BJ (cell line): ENCODE measurements at regions not wholly inside any gene's neighbourhood (a gene's known extent, or its start where the extent isn't known, plus 50 kb on each side); places are given as distances from the start of the nearest gene placed in this dataset.
"Not testable (repeated sequence)": the region's sequence is repeated elsewhere in the genome, so short reads cannot be mapped to it uniquely, and the experiment has no call there.

Experiments used
- CTCF ChIA-PET: fragments of 350-600 bp; formaldehyde crosslinking; extraction: SDS; loops from one replicate; lab custom pipeline; 2021; ENCODE audit warnings: antibody characterized with exemption, inconsistent platforms; lab: Yijun Ruan, JAX
- POLR2A ChIA-PET: fragments of 300-600 bp; sonication (Branson Sonifier 250); formaldehyde crosslinking; extraction: SDS; loops from one replicate; lab custom pipeline; 2021; ENCODE audit warnings: antibody characterized with exemption; lab: Charles Lee
- DNase-seq: peaks from one replicate; pipeline ENCODE4 v3.0.0-alpha.2; 2011; ENCODE audit warnings: low read depth
- H3K27me3 ChIP-seq: 2 replicates; pipeline ENCODE4 v1.6.0; 2011; ENCODE audit warnings: low read length; ENCODE audit not compliant: control insufficient read depth, insufficient read depth
- H3K36me3 ChIP-seq: 2 replicates; pipeline ENCODE4 v1.5.1; 2011; ENCODE audit warnings: low read length; ENCODE audit not compliant: control insufficient read depth, insufficient read depth
- H3K4me3 ChIP-seq: 2 replicates; pipeline ENCODE4 v1.5.1; 2011; ENCODE audit warnings: low read depth, mild to moderate bottlenecking, control low read depth, low read length
- TF ChIP-seq, protein P1 (sequence below): IDR thresholded peaks from 2 replicates; pipeline ENCODE4 v1.5.1; 2011; ENCODE audit warnings: low read depth, mild to moderate bottlenecking, control low read depth, inconsistent platforms, low read length, moderate library complexity; ENCODE audit not compliant: insufficient read depth

DNA sequence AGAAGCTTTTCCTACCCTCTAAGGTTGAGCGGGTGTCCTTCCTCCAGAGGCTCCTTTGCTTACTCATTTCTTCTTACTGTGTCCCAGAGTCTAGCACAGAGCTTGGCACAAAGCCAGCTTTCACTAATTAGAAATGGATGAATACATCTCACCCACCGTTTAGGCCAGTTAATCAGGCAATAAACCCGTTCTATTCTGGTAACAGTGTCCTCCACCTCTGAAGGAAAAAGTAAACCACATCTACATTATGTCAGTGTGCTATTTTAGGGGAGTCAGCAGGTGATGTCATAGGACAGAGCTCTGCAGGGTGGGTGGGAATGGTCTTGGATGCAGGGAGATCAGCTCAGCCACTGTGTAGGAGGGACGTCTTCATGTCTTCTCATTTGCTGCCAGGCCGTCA is 109.2 kb downstream of the OSTF1 start:
- ChIA-PET CTCF (interaction anchor here (1.6 kb wide), 1 partner anchor 12 kb away, joined by 3 read pairs; no protein-coding TSS in a partner anchor), POLR2A (no interaction called here)
- TF ChIP-seq, protein P1, sequence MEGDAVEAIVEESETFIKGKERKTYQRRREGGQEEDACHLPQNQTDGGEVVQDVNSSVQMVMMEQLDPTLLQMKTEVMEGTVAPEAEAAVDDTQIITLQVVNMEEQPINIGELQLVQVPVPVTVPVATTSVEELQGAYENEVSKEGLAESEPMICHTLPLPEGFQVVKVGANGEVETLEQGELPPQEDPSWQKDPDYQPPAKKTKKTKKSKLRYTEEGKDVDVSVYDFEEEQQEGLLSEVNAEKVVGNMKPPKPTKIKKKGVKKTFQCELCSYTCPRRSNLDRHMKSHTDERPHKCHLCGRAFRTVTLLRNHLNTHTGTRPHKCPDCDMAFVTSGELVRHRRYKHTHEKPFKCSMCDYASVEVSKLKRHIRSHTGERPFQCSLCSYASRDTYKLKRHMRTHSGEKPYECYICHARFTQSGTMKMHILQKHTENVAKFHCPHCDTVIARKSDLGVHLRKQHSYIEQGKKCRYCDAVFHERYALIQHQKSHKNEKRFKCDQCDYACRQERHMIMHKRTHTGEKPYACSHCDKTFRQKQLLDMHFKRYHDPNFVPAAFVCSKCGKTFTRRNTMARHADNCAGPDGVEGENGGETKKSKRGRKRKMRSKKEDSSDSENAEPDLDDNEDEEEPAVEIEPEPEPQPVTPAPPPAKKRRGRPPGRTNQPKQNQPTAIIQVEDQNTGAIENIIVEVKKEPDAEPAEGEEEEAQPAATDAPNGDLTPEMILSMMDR = no peak
- H3K36me3 ChIP-seq = no peaks in the 10 kb centered on the region
- DNase-seq = no peak
- H3K4me3 ChIP-seq = no peak overlapping the region
- no peaks in the 10 kb centered on the region for H3K27me3 ChIP-seq

DNA sequence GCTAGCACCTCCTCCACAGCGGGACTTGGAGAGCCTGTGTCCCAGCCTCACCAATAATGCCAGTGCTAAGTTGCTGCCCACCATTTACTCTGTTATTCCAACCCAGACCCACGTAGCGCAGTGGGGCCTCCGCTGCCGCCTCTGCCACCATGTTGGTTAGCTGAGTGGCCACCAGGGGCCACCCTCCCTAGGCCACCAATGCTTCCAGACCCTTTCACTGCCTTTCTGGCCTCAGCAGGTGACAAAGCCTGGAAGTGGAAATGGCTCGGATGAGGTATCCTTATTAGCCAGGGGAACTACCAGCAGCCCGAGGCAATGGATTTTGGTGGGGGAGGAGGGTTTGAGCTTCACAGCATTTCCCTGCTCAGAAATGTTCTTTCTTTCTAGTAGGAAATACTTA is 110.1 kb downstream of the OSTF1 start:
- no peak overlapping the region for H3K4me3 ChIP-seq
- no peak for DNase-seq
- POLR2A ChIA-PET = no interaction called here
- CTCF ChIA-PET = interaction anchor here (1.6 kb wide), 1 partner anchor 13 kb away, joined by 3 read pairs; no protein-coding TSS in a partner anchor
- no peaks in the 10 kb centered on the region for H3K36me3 ChIP-seq
- TF ChIP-seq, protein P1 = 0 out of 2 replicates have a peak, but pooled peaks have one; percentile 13
- no peaks in the 10 kb centered on the region for H3K27me3 ChIP-seq

DNA sequence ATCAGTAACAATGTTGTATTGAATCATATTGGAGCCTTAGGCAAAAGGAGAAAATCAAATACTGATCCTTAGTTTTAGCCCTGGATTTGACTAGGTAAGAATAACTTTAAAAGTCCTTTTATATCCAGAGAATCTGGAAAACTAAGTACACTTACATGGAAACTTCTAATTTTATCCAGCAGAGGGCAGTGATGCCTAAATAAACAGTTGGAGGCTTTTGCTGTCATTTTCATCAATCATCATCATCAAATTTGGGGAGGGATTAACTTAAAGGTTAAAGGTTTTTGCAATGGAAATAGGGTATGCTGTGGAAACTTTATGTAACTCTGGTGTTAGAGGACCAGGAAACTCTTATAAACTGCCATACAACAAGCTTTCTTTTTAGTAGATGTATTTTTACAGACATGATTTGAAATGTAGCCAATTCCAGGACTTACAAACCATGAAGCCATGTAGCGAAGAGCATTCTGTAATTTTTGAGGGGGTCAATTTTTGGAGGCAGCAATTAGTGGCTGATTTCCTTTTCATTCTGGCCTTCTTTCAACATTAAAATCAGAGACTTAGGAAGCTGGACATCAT is 112.7 kb downstream of the OSTF1 start:
- H3K4me3 ChIP-seq = no peak overlapping the region
- DNase-seq = no peak
- ChIA-PET POLR2A (no interaction called here), CTCF (interaction anchor here (0.5 to 1.5 kb wide), 9 partner anchors 13 to 666 kb away, joined by 3 to 5 read pairs (median 3); no protein-coding TSS in a partner anchor)
- TF ChIP-seq, protein P1 = peak; percentile 60
- H3K36me3 ChIP-seq = no peaks in the 10 kb centered on the region
- no peaks in the 10 kb centered on the region for H3K27me3 ChIP-seq

DNA sequence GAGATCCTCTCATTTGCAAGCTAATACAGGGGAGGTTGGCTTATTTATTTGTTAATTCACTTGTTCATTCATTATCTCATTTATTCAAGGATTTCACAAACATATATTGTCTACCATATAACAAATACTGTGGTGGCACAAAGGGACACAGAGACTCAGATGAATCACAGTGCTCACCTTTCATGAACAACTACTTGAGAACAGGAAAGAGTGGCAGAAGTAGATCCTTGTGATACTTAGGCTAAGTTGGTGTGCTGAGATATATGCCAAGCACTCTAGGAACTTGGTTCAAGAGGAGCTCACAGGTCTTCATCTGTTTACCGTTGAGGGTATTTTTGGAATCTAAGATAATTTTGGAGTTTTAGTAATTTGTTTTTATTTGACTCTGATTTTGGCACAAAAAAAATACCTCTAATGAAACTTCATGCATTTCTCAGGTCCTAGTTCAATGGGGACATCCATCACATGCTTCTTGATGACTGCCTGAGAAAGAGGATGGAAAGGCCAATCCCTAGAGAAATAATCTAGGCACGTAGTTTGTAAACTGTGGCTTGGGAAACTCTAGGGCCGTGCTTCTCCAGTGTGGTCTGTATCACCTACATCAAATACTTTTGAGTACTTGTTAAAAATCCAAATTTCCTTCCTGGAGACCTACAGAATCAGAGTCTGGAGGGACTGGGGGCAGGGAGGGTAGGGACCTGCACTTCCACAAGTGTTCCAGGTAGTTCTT is 113.3 kb downstream of the OSTF1 start:
- no peaks in the 10 kb centered on the region for H3K36me3 ChIP-seq
- ChIA-PET POLR2A (no interaction called here), CTCF (interaction anchor here (0.5 to 1.5 kb wide), 10 partner anchors 12 to 1499 kb away, joined by 3 to 5 read pairs (median 3); no protein-coding TSS in a partner anchor)
- H3K4me3 ChIP-seq = no peak overlapping the region
- TF ChIP-seq, protein P1 = no peak
- DNase-seq = no peak
- H3K27me3 ChIP-seq = no peaks in the 10 kb centered on the region

DNA sequence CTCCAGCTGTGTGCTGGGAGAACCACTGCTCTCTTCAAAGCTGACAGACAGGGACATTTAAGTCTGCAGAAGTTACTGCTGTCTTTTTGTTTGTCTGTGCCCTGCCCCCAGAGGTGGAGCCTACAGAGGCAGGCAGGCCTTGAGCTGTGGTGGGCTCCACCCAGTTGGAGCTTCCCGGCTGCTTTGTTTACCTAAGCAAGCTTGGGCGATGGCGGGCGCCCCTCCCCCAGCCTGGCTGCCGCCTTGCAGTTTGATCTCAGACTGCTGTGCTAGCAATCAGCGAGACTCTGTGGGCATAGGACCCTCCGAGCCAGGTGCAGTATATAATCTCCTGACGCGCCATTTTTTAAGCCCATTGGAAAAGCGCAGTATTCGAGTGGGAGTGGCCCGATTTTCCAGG is 119.7 kb downstream of the OSTF1 start:
- POLR2A ChIA-PET = not testable (repeated sequence)
- CTCF ChIA-PET = interaction anchor here (1.1 kb wide), 1 partner anchor 23 kb away, joined by 3 read pairs; no protein-coding TSS in a partner anchor

More for the DNA sequence above, 119.7 kb downstream of the OSTF1 start:
- H3K4me3 ChIP-seq, H3K27me3 ChIP-seq, DNase-seq, H3K36me3 ChIP-seq: not testable (repeated sequence)
